ENCODE measurements at regions not wholly inside any gene's neighbourhood (a gene's known extent, or its start where the extent isn't known, plus 50 kb on each side); places are given as distances from the start of the nearest gene placed in this dataset.

GRCh38 chr2:23148342-23148741 lies 236.6 kb upstream of the KLHL29 start:
- no peaks in the 10 kb centered on the region for H3K36me3 Mint-ChIP-seq (ENCODE audit: low read depth)
- H3K4me3 Mint-ChIP-seq: no peak overlapping the region
- no peak for TF ChIP-seq CTCF (conservative IDR thresholded peaks at IDR 0.05)
- peaks cover 3% of the 10 kb centered on the region for H3K9me3 Mint-ChIP-seq
- H3K4me1 Mint-ChIP-seq: peaks cover 7% of the 10 kb centered on the region
- DNase-seq (ENCODE audit: low read depth, low spot score): no peak
- no peak overlapping the region for H3K27ac Mint-ChIP-seq (ENCODE audit: unreplicated experiment)
- no peaks in the 10 kb centered on the region for H3K27me3 Mint-ChIP-seq (ENCODE audit: low read depth)

- DNase-seq (ENCODE audit: low read depth, low spot score): no peak
- Mint-ChIP-seq H3K36me3 (ENCODE audit: low read depth) (no peaks in the 10 kb centered on the region), H3K27ac (ENCODE audit: unreplicated experiment) (no peak overlapping the region), H3K9me3 (peaks cover 3% of the 10 kb centered on the region), H3K27me3 (ENCODE audit: low read depth) (no peaks in the 10 kb centered on the region), H3K4me3 (no peak overlapping the region), H3K4me1 (peaks cover 7% of the 10 kb centered on the region)
- TF ChIP-seq CTCF (conservative IDR thresholded peaks at IDR 0.05): no peak
Measured at GRCh38 chr2:23149777-23150176, 235.2 kb upstream of the KLHL29 start.

GRCh38 chr2:23153484-23153883 lies 231.5 kb upstream of the KLHL29 start:
- Mint-ChIP-seq H3K27ac (ENCODE audit: unreplicated experiment) (no peak overlapping the region), H3K4me1 (peaks cover 9% of the 10 kb centered on the region), H3K27me3 (ENCODE audit: low read depth) (no peaks in the 10 kb centered on the region), H3K4me3 (no peak overlapping the region), H3K9me3 (peaks cover 3% of the 10 kb centered on the region), H3K36me3 (ENCODE audit: low read depth) (no peaks in the 10 kb centered on the region)
- TF ChIP-seq CTCF (conservative IDR thresholded peaks at IDR 0.05): no peak
- DNase-seq (ENCODE audit: low read depth, low spot score): no peak

- H3K9me3 Mint-ChIP-seq: no peaks in the 10 kb centered on the region
- DNase-seq (ENCODE audit: low read depth, low spot score): no peak
- H3K27me3 Mint-ChIP-seq (ENCODE audit: low read depth): no peaks in the 10 kb centered on the region
- no peak overlapping the region for H3K27ac Mint-ChIP-seq (ENCODE audit: unreplicated experiment)
- H3K36me3 Mint-ChIP-seq (ENCODE audit: low read depth): no peaks in the 10 kb centered on the region
- TF ChIP-seq CTCF (conservative IDR thresholded peaks at IDR 0.05): no peak
- H3K4me3 Mint-ChIP-seq: no peak overlapping the region
- H3K4me1 Mint-ChIP-seq: peaks cover 10% of the 10 kb centered on the region
Measured at GRCh38 chr2:23155022-23155421, 230.0 kb upstream of the KLHL29 start.

- Mint-ChIP-seq H3K36me3 (ENCODE audit: low read depth) (no peaks in the 10 kb centered on the region), H3K27me3 (ENCODE audit: low read depth) (no peaks in the 10 kb centered on the region), H3K27ac (ENCODE audit: unreplicated experiment) (no peak overlapping the region), H3K9me3 (no peaks in the 10 kb centered on the region), H3K4me3 (no peak overlapping the region), H3K4me1 (peaks cover 10% of the 10 kb centered on the region)
- DNase-seq (ENCODE audit: low read depth, low spot score): no peak
- TF ChIP-seq CTCF (conservative IDR thresholded peaks at IDR 0.05): no peak
Measured at GRCh38 chr2:23157812-23158211, 227.2 kb upstream of the KLHL29 start.

- H3K4me3 Mint-ChIP-seq: no peak overlapping the region
- no peak overlapping the region for H3K27ac Mint-ChIP-seq (ENCODE audit: unreplicated experiment)
- peaks cover 10% of the 10 kb centered on the region for H3K4me1 Mint-ChIP-seq
- H3K36me3 Mint-ChIP-seq (ENCODE audit: low read depth): no peaks in the 10 kb centered on the region
- no peaks in the 10 kb centered on the region for H3K9me3 Mint-ChIP-seq
- no peak for DNase-seq (ENCODE audit: low read depth, low spot score)
- no peaks in the 10 kb centered on the region for H3K27me3 Mint-ChIP-seq (ENCODE audit: low read depth)
- no peak for TF ChIP-seq CTCF (conservative IDR thresholded peaks at IDR 0.05)
Measured at GRCh38 chr2:23158306-23158705, 226.7 kb upstream of the KLHL29 start.

Data from neural crest cell (in vitro differentiated cells).